VCaP (cell line): ENCODE measurements at regions not wholly inside any gene's neighbourhood (a gene's known extent, or its start where the extent isn't known, plus 50 kb on each side); places are given as distances from the start of the nearest gene placed in this dataset.

Source experiments
- H3K27ac ChIP-seq: fragments of 450-650 bp; 2 replicates; pipeline ENCODE4 v1.5.1; 2017
- CTCF ChIP-seq: fragments of 450-650 bp; conservative IDR thresholded peaks from 2 replicates; pipeline ENCODE4 v1.5.1; 2017; ENCODE audit warnings: mild to moderate bottlenecking, moderate library complexity

DNA sequence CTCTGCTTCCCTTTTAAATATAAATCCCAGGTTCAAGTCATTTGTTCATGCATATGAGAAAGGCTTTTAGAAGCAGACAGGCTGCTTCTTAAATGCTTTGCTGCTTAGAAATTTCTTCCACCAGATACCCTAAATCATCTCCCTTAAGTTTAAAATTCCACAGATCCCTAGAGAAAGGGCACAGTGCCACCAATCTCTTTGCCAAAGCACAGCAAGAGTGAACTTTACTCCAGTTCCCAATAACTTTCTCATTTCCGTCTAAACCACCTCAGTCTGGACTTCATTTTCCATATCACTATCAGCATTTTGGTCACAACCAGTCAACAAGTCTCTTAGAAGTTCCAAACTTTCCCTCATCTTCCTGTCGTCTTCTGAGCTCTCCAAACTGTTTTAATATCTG lies 679.8 kb upstream of the FTMT start:
- no peak overlapping the region for H3K27ac ChIP-seq
- no peak for TF ChIP-seq CTCF

DNA sequence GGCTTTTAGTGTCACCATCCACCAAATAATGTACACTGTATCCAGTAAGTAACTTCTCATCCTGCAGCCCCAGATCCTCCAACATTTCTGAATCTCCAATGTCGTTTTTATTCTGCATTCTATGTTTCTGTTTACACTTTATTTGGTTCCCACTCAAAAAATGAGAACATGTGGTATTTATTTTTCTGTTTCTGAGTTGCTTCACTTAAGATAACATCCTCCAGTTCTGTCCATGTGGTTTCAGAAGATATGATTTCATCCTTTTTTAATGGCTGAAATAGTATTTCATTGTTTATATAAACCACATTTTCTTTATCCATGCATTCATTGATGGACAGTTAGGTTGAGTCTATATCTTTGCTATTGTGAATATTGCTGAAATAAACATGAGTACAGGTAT lies 677.3 kb upstream of the FTMT start:
- no peak for TF ChIP-seq CTCF
- H3K27ac ChIP-seq = no peak overlapping the region

DNA sequence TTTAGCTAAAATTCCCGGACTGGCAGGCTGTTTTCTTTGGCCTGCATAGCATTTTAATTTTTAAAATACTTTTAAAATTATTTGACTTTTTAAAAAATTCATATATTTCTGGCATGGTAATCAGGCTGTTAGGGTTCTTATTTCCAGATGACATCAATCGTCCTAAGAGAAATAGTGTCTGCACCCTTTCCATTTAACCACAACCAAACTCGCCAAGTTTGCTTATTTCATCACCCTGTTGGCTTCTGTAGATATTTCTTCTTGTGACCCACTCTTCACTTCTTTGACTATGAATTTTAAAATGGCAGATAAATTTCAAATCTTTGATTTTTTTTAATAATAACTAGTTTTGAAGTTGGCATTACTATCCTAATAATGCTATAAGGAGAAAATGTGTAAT lies 675.7 kb upstream of the FTMT start:
- H3K27ac ChIP-seq = no peak overlapping the region
- TF ChIP-seq CTCF = no peak

- no peak for TF ChIP-seq CTCF
- H3K27ac ChIP-seq = no peak overlapping the region
Measured at GRCh38 chr5:121182788-121183490, 668.7 kb upstream of the FTMT start.

DNA sequence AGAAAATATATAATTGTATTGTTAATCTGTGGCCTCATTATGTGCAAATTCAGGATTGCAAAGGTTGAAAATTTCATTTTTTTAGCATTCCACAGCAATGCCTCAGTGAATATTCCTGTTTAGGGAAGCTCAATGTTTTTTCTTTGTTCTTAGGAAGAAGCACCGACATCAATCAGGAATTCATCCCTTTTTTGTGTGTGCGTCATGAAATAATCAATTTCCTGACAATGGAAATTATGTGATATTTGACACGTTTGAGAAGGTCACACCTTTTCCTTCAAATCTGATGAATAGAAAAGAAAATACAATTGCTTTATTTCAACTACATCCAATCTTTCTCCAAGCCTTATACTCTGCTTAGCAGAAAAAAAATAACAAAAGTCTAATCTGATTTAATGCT lies 662.8 kb upstream of the FTMT start:
- H3K27ac ChIP-seq = no peak overlapping the region
- TF ChIP-seq CTCF = no peak

DNA sequence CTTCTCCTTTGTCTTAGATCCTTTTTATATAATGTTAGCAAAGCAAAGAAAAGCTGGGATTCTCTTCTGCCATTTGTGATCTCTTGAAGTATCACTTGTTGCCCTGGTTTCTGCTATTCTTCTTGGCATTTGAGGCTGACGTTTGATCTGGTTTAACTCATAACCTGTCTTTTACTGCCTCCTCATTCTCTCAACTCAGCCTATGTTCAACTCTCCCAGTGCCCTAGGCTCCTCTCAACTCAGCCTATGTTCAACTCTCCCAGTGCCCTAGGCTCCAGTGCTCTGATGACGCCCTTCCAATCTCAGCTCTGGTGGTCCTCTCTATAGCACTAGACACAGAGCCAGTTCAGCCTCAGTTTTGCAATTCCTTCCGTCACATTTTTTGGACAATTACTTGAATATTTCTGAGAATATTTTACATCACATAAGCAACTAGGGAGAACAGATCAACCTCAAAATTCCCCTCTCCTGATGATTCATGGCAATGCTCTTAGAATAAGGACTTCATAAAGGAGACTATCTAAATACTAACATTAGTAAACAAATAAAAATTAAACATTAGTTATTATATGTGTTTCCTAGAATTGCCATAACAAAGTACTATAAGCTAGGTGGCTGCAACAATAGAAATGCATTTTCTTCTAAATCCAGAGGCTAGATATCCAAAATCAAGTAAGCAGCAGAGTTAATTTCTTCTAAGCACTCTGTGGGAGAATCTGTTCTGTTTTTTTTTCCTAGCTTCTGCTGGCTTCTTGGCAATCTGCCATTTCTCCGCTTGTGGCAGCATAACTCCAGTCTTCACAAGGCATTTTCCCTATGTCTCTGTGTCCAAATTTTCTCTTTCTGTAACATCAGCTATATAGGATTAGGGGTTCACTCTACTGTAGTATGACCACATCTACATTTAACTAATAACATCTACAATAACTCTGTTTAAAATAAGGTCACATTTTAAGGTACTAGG lies 662.1 kb upstream of the FTMT start:
- no peak for TF ChIP-seq CTCF
- no peak overlapping the region for H3K27ac ChIP-seq

DNA sequence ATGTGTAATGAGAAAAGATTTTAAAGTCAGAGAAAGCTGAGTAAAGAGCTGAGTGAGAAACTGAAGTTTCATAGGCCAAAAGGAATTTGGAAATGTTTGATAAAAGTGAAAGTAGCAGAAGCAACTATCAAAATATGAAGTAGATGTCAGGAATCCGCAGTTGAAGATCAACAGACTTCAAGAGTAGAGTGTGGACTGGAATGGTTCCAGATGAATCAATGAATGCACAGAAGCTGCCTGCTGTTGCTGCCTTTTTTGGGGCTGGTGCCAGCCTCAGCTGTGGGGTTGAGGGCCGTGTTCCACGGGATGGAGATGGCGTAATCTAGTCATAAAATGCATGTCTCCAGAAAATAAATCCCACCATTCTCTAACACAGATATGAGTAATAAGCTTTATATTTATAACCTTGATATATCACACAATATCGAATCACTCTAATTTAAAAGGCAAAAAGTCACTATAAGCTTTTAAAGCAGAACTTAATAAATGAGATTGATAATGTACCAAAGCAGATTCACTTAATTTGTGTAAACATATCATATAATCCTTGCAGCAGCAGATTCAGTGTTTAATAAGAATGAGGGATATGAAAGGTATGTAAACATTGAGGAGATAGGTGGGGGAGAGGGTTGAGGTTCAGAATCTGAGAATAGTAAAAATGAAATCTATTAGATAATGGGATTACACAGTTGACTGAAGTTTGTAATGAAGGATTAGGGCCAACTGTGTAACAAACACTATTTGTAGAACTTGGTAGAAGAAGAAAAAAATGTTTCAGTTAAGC lies 652.3 kb upstream of the FTMT start:
- TF ChIP-seq CTCF = no peak
- no peak overlapping the region for H3K27ac ChIP-seq
